ENCODE measurements at regions not wholly inside any gene's neighbourhood (a gene's known extent, or its start where the extent isn't known, plus 50 kb on each side); places are given as distances from the start of the nearest gene placed in this dataset.
"Not testable (repeated sequence)": the region's sequence is repeated elsewhere in the genome, so short reads cannot be mapped to it uniquely, and the experiment has no call there.

- no peak for DNase-seq (ENCODE audit: low read depth)
Observed at GRCh38 chr4:23412701-23413100, 477.1 kb downstream of the PPARGC1A start.

DNA sequence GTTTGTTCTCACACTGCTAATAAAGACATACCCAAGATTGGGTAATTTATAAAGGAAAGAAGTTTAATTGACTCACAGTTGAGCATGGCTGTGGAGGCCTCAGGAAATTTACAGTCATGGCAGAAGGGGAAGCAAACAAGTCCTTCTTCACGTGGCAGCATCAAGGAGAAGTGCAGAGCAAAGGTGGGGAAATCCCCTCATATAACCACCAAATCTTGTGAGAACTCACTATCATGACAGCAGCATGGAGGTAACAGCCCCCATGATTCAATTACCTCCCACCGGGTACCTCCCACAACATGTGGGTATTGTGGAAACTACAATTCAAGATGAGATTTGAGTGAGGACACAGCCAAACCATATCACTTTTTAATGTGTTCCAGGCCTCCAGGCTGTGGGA lies 480.9 kb downstream of the PPARGC1A start:
- not testable (repeated sequence) for DNase-seq (ENCODE audit: low read depth)

- DNase-seq (ENCODE audit: low read depth): no peak
Observed at GRCh38 chr4:23401572-23401971, 488.3 kb downstream of the PPARGC1A start.

DNA sequence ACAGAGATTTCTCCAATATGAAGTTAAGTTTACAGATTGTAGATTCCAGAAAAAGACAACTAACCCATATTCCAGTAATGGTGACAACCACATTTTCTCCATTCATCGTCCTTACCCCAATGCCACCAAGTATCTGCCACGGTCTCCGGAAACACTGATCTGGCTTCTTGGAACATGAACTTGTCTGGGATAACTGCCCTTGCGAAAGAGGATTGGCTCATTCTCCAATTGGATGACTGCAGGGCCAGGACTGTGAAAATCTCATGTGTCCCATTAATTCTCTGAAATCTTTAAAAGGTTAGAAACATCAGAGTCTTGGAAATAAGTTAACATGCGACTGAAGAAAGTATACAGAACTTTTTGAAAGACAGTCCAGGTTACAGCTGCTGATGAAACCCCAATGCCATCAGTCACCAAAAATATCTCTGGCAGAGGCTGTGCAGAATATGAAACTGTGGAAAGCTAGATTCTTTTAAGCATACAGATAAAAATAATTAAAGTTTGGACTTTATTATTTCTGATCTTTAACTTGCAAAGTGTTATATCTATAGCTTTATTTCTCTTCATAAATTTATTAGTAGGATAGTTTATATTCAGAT lies 496.9 kb downstream of the PPARGC1A start:
- DNase-seq (ENCODE audit: low read depth): no peak

GRCh38 chr4:23390246-23390645 lies 499.6 kb downstream of the PPARGC1A start:
- DNase-seq (ENCODE audit: low read depth): no peak

DNA sequence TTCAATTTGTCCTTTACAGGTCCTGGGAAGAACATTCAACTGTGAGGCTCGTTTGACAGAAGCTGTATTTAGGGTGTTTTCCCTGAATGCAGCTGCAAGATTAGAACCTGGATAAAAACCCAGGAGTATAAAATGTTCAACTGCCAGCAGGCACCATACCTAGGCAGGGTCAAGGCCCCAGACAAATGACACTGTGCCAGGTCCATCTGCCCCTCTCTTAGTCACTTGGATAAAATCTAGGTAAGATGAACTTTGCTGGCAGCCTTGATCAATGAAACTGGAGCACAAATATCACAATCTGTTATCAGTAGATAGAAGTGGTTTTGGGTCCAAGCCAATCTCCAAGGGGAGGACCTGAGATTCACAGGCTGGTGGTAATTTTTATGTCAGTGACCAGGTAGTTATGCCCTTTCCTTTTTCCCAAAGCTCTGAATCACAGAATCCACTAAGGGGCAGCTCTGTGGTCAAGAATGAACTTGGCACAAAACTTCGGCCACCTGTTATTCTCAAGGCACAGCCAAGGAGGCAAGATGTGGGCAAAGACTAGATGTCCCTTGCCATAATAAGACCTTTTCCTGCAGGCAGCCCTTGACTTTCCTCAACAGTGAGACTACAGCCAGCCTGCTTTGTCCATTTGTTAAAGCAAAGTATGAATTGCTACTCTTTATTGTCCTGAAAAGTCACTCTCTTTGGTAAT lies 501.0 kb downstream of the PPARGC1A start:
- DNase-seq (ENCODE audit: low read depth): no peak

DNA sequence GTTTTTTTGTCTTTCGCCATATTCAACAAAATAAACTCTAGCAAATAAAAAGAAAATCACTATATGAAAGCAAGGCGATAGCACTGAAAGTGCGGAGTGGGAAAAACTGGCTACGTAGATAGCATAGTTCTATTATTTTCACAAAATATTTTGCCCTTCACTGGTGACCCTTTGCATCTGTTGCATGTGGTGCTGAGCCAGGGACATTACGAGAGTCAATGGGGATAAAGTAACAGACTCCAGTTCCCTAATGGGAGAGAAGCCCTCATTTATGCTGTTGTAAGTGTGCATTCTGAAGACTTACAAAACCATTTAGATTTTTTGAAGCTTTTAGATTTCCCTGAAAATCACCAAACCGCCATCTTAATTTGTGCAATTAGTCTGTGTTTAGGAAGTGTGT lies 501.6 kb downstream of the PPARGC1A start:
- no peak for DNase-seq (ENCODE audit: low read depth)

DNA sequence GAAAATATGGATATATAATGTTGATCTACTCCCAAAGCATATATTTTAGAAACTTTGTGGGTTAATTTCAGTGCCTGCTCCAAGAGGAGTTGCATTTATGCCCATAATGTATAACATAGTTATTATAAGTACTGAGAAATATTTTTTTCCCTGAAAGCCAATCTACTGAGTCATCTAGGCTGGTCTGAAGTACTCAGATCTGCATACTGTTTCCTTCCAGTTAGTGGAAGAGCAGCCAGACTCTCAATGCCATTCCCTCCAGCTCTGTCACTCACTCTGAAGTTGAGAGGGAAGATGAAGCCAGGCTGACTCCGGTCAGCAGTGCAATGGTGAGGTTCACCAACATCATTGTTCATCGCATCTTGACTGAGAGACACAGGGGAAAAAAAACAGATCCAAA lies 505.1 kb downstream of the PPARGC1A start:
- peak; percentile 4 for DNase-seq (ENCODE audit: low read depth)

- DNase-seq (ENCODE audit: low read depth): peak; percentile 5
Observed at GRCh38 chr4:23382879-23383278, 507.0 kb downstream of the PPARGC1A start.

DNA sequence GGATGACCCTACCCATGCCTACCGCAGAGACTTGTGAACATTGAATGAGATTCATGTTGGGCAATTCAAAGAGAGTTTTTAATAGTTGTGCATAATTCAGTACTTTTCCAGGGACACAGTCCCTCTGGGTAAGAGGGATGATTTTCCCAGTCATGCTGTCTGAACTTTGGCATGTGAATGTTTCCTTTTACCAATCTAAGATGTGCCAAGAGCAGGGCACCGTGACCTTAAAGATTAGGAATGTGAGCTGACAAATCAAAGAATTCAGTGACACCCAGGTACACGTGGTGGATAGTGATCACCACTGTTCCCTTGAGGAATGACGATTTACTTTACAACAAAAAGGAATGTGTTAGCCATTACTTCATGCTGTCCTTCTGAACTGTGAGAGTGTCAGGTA lies 515.6 kb downstream of the PPARGC1A start:
- no peak for DNase-seq (ENCODE audit: low read depth)

- peak; percentile 51 for DNase-seq (ENCODE audit: low read depth)
Observed at GRCh38 chr4:23373261-23373660, 516.6 kb downstream of the PPARGC1A start.

- DNase-seq (ENCODE audit: low read depth): no peak
Observed at GRCh38 chr4:23371533-23371932, 518.3 kb downstream of the PPARGC1A start.

- DNase-seq (ENCODE audit: low read depth): no peak
Observed at GRCh38 chr4:23369331-23369730, 520.5 kb downstream of the PPARGC1A start.

DNA sequence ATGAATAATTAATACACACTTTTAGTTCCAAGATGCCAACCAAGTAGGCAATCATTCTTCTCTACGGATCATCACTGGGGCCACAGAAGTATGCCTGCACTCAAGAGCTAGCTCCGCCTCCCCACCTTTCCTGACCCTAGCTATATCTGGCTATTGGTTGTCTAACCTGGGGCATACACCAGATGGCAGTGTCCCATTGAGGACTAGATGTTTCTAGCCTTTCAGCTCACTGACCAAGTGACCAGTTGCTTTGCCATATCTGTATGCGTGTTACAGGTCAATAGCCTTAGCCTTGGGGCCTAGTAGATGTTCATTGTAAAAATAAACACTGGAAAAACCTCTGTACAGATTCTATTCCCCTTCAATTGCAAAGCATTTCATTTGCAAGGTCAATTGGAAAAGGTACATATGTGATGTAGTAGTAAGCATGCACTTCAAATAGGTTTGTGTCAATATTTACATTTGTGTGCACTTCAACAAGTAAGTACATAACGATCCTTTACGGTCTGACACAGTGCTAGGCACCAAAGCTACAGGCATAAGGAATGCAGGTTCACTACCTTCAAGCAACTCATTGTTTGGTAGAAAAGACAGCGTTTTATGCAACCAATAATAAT lies 521.7 kb downstream of the PPARGC1A start:
- DNase-seq (ENCODE audit: low read depth): peak; percentile 1

- no peak for DNase-seq (ENCODE audit: low read depth)
Observed at GRCh38 chr4:23366557-23366906, 523.3 kb downstream of the PPARGC1A start.

- no peak for DNase-seq (ENCODE audit: low read depth)
Observed at GRCh38 chr4:23365871-23366556, 523.8 kb downstream of the PPARGC1A start.

GRCh38 chr4:23365086-23365485 lies 524.8 kb downstream of the PPARGC1A start:
- no peak for DNase-seq (ENCODE audit: low read depth)

DNA sequence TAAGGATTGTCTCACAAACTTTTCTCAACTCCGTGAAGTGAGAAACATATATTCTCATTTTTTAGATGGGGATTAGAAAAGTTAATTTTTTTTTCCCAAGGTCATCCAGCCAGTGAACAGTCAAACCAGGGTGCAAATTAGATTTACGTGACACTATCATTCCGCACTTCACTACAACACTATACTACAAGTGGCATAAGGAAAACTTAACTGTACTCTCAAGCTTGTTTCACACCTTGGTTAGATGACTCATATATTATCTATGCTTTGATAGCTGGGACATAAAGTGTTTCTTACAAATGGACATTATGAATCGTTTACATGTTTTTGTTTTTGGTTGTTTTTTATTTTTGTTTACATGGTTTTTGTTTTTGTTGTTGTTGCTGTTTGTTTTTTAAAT lies 525.7 kb downstream of the PPARGC1A start:
- no peak for DNase-seq (ENCODE audit: low read depth)

- DNase-seq (ENCODE audit: low read depth): no peak
Observed at GRCh38 chr4:23361453-23361852, 528.4 kb downstream of the PPARGC1A start.

DNA sequence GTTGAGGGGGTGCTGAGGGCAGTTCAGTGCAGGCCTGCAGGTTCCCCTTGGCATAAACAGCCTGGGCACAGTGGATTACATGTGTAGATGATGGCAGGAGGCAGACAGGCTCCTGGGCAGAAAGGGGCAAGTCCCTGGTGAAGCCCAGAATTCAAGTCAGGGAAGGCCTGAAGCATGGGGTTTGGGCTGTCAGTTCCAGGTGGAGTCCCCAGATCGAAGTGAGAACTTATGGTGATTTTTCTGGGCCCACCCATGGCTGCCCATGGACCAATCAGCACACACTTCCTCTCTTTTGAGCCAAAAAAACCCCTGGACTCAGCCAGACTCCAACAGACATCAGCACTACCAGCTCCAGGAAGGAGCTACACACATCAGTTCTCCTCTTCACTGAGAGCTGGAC lies 529.1 kb downstream of the PPARGC1A start:
- no peak for DNase-seq (ENCODE audit: low read depth)

DNA sequence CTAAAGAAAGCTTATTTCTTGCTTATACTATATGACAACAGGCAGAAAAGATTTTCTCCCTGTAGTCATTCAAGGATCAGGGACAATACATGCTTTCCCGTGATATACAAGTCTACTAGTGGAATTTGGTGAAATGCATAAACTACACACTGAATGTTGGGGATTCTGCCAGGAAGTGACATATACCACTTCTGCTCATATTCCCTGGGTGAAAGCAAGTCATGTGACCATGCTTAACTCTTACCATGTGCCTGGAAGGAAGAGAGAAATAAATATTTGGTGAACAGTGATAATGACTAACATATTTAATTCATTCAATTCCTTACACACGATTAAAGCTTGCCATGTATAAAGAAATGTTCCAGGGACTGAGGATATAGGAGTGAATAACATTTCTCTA lies 534.6 kb downstream of the PPARGC1A start:
- no peak for DNase-seq (ENCODE audit: low read depth)

- no peak for DNase-seq (ENCODE audit: low read depth)
Observed at GRCh38 chr4:23353200-23353599, 536.6 kb downstream of the PPARGC1A start.
